ENCODE measurements at regions not wholly inside any gene's neighbourhood (a gene's known extent, or its start where the extent isn't known, plus 50 kb on each side); places are given as distances from the start of the nearest gene placed in this dataset.

- no peak overlapping the region for H3K4me2 ChIP-seq (ENCODE audit: low read length)
Observed at GRCh38 chr2:226496273-226496550, 303.4 kb downstream of the IRS1 start.

GRCh38 chr2:226495466-226496272 is 304.0 kb downstream of the IRS1 start:
- no peak overlapping the region for H3K9ac ChIP-seq
- H3K4me3 ChIP-seq (ENCODE audit: low read depth, low read length) = no peak overlapping the region
- H2AFZ ChIP-seq = no peak overlapping the region
- H3K79me2 ChIP-seq = no peaks in the 10 kb centered on the region
- no peaks in the 10 kb centered on the region for H3K36me3 ChIP-seq (ENCODE audit: control insufficient read depth, insufficient read depth, low read length)
- no peaks in the 10 kb centered on the region for H3K4me1 ChIP-seq
- H3K4me2 ChIP-seq (ENCODE audit: low read length) = no peak overlapping the region
- H3K27me3 ChIP-seq (ENCODE audit: control insufficient read depth, insufficient read depth, low read length) = no peaks in the 10 kb centered on the region
- no peak overlapping the region for H3K27ac ChIP-seq
- no peaks in the 10 kb centered on the region for H3K9me3 ChIP-seq (ENCODE audit: control insufficient read depth, low read length)
- TF ChIP-seq CTCF (IDR thresholded peaks at IDR 0.05) = no peak

More at GRCh38 chr2:226496273-226496550, 303.4 kb downstream of the IRS1 start:
- H3K27me3 ChIP-seq (ENCODE audit: control insufficient read depth, insufficient read depth, low read length) = no peaks in the 10 kb centered on the region
- no peaks in the 10 kb centered on the region for H3K79me2 ChIP-seq
- H2AFZ ChIP-seq = no peak overlapping the region
- H3K4me1 ChIP-seq = no peaks in the 10 kb centered on the region
- no peak overlapping the region for H3K9ac ChIP-seq
- H3K36me3 ChIP-seq (ENCODE audit: control insufficient read depth, insufficient read depth, low read length) = no peaks in the 10 kb centered on the region
- no peaks in the 10 kb centered on the region for H3K9me3 ChIP-seq (ENCODE audit: control insufficient read depth, low read length)
- no peak overlapping the region for H3K4me3 ChIP-seq (ENCODE audit: low read depth, low read length)
- no peak overlapping the region for H3K27ac ChIP-seq
- TF ChIP-seq CTCF (IDR thresholded peaks at IDR 0.05) = no peak

- Histone ChIP-seq H3K4me2 (ENCODE audit: low read length) (no peak overlapping the region), H2AFZ (no peak overlapping the region), H3K9ac (no peak overlapping the region), H3K79me2 (no peaks in the 10 kb centered on the region), H3K36me3 (ENCODE audit: control insufficient read depth, insufficient read depth, low read length) (no peaks in the 10 kb centered on the region), H3K9me3 (ENCODE audit: control insufficient read depth, low read length) (no peaks in the 10 kb centered on the region), H3K4me3 (ENCODE audit: low read depth, low read length) (no peak overlapping the region), H3K4me1 (no peaks in the 10 kb centered on the region), H3K27me3 (ENCODE audit: control insufficient read depth, insufficient read depth, low read length) (no peaks in the 10 kb centered on the region), H3K27ac (no peak overlapping the region)
- TF ChIP-seq CTCF (IDR thresholded peaks at IDR 0.05) = no peak
Observed at GRCh38 chr2:226491112-226491511, 308.5 kb downstream of the IRS1 start.

GRCh38 chr2:226489775-226490541 is 309.7 kb downstream of the IRS1 start:
- H3K4me3 ChIP-seq (ENCODE audit: low read depth, low read length) = no peak overlapping the region
- H3K36me3 ChIP-seq (ENCODE audit: control insufficient read depth, insufficient read depth, low read length) = no peaks in the 10 kb centered on the region
- no peaks in the 10 kb centered on the region for H3K27me3 ChIP-seq (ENCODE audit: control insufficient read depth, insufficient read depth, low read length)
- no peak overlapping the region for H3K27ac ChIP-seq
- H3K9ac ChIP-seq = no peak overlapping the region
- H3K4me1 ChIP-seq = no peaks in the 10 kb centered on the region
- TF ChIP-seq CTCF (IDR thresholded peaks at IDR 0.05) = no peak
- no peak overlapping the region for H2AFZ ChIP-seq
- H3K9me3 ChIP-seq (ENCODE audit: control insufficient read depth, low read length) = no peaks in the 10 kb centered on the region
- no peaks in the 10 kb centered on the region for H3K79me2 ChIP-seq
- no peak overlapping the region for H3K4me2 ChIP-seq (ENCODE audit: low read length)
